SK-N-SH treated with all-trans-retinoic acid at 6 μM for 48 hours (cell line): ENCODE measurements at regions not wholly inside any gene's neighbourhood (a gene's known extent, or its start where the extent isn't known, plus 50 kb on each side); places are given as distances from the start of the nearest gene placed in this dataset.

ENCODE experiments used
- BACH2 ChIP-seq: fragments of 250-450 bp; sonication (Bioruptor Pico); IDR thresholded peaks from 2 replicates; pipeline ENCODE4 v1.9.0; 2021; ENCODE audit warnings: mild to moderate bottlenecking, borderline replicate concordance
- GLIS3 ChIP-seq: fragments of 250-450 bp; sonication (Bioruptor Pico); IDR thresholded peaks from 2 replicates; pipeline ENCODE4 v1.5.0; 2020; ENCODE audit warnings: mild to moderate bottlenecking, moderate library complexity
- PPARA ChIP-seq: fragments of 250-450 bp; sonication (Bioruptor Pico); IDR thresholded peaks from 2 replicates; pipeline ENCODE4 v1.5.0; 2020; ENCODE audit warnings: mild to moderate bottlenecking, borderline replicate concordance
- SNAI2 ChIP-seq: fragments of 250-450 bp; sonication (Bioruptor Pico); IDR thresholded peaks from 2 replicates; pipeline ENCODE4 v1.5.0; 2020; ENCODE audit warnings: mild to moderate bottlenecking, moderate library complexity
- ZNF565 ChIP-seq: fragments of 450-650 bp; formaldehyde crosslinking; conservative IDR thresholded peaks from 2 replicates; pipeline ENCODE4 v1.5.0; 2020; ENCODE audit warnings: low read depth, mild to moderate bottlenecking, moderate library complexity
- TF ChIP-seq, protein P1 (sequence below): fragments of 250-450 bp; sonication (Bioruptor Pico); IDR thresholded peaks from 2 replicates; pipeline ENCODE4 v1.5.1; 2020; ENCODE audit warnings: low read depth, mild to moderate bottlenecking, moderate library complexity

DNA sequence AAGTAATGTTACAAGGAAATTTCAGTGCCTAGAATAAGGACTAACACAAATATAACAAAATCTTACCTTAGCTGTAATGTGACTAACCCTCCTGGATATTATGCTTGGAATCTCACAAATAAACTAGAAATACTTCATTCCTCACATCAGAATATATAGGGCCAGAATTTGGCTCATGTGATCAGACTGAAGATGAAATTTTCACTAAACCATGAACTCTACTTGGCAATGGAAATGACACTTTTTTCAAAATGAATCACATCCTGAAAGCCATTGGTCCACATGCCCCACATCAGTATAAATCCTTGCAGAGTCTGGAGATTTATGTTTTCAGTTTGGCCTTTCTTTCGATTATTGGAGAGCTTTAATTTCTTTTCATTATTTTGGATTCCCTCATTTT lies 227.8 kb downstream of the NRIP1 start:
- no peak for TF ChIP-seq PPARA (CRISPR knock-in tag)
- TF ChIP-seq, protein P1, sequence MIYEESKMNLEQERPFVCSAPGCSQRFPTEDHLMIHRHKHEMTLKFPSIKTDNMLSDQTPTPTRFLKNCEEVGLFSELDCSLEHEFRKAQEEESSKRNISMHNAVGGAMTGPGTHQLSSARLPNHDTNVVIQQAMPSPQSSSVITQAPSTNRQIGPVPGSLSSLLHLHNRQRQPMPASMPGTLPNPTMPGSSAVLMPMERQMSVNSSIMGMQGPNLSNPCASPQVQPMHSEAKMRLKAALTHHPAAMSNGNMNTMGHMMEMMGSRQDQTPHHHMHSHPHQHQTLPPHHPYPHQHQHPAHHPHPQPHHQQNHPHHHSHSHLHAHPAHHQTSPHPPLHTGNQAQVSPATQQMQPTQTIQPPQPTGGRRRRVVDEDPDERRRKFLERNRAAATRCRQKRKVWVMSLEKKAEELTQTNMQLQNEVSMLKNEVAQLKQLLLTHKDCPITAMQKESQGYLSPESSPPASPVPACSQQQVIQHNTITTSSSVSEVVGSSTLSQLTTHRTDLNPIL: no peak
- TF ChIP-seq ZNF565: no peak
- TF ChIP-seq GLIS3: no peak
- no peak for TF ChIP-seq SNAI2 (CRISPR knock-in tag)
- no peak for TF ChIP-seq BACH2 (CRISPR knock-in tag)
